Left forelimb (tissue), 1 donor: ENCODE measurements at regions not wholly inside any gene's neighbourhood (a gene's known extent, or its start where the extent isn't known, plus 50 kb on each side); places are given as distances from the start of the nearest gene placed in this dataset.
"Not testable (repeated sequence)": the region's sequence is repeated elsewhere in the genome, so short reads cannot be mapped to it uniquely, and the experiment has no call there.

Source experiments
- DNase-seq: peaks from one replicate; pipeline ENCODE4 v3.0.0-alpha.2; 2018; ENCODE audit warnings: low spot score

- no peak for DNase-seq
These were observed 258.5 kb downstream of the CRLF2 start for GRCh38 chrX:953879-954482.

GRCh38 chrX:952816-953215, 259.6 kb downstream of the CRLF2 start:
- no peak for DNase-seq

- not testable (repeated sequence) for DNase-seq
These were observed 265.2 kb downstream of the CRLF2 start for GRCh38 chrX:947262-947661.

- no peak for DNase-seq
These were observed 269.4 kb downstream of the CRLF2 start for GRCh38 chrX:943035-943434.

GRCh38 chrX:940691-941090, 271.8 kb downstream of the CRLF2 start:
- DNase-seq, result no peak

GRCh38 chrX:936979-937769, 275.3 kb downstream of the CRLF2 start:
- DNase-seq, result no peak

GRCh38 chrX:933611-934010, 278.8 kb downstream of the CRLF2 start:
- no peak for DNase-seq

- no peak for DNase-seq
These were observed 283.8 kb downstream of the CRLF2 start for GRCh38 chrX:928606-929005.

- no peak for DNase-seq
These were observed 285.5 kb downstream of the CRLF2 start for GRCh38 chrX:926991-927390.

GRCh38 chrX:926070-926469, 286.4 kb downstream of the CRLF2 start:
- DNase-seq, result no peak

GRCh38 chrX:925652-926061, 286.8 kb downstream of the CRLF2 start:
- DNase-seq, result no peak

- no peak for DNase-seq
These were observed 287.4 kb downstream of the CRLF2 start for GRCh38 chrX:925094-925493.

- DNase-seq, result no peak
These were observed 288.4 kb downstream of the CRLF2 start for GRCh38 chrX:924017-924416.

- DNase-seq, result peak; percentile 86
These were observed 289.7 kb downstream of the SHOX start for GRCh38 chrX:920234-920799.

- DNase-seq, result no peak
These were observed 285.6 kb downstream of the SHOX start for GRCh38 chrX:916230-916599.

GRCh38 chrX:915427-916229, 285.0 kb downstream of the SHOX start:
- DNase-seq, result no peak

- no peak for DNase-seq
These were observed 283.6 kb downstream of the SHOX start for GRCh38 chrX:914206-914605.

- no peak for DNase-seq
These were observed 282.1 kb downstream of the SHOX start for GRCh38 chrX:912677-913076.

GRCh38 chrX:909068-909467, 278.5 kb downstream of the SHOX start:
- DNase-seq, result not testable (repeated sequence)

- DNase-seq, result no peak
These were observed 276.0 kb downstream of the SHOX start for GRCh38 chrX:906586-906985.

- peak; percentile 72 for DNase-seq
These were observed 275.4 kb downstream of the SHOX start for GRCh38 chrX:905848-906566.

GRCh38 chrX:903116-903515, 272.5 kb downstream of the SHOX start:
- no peak for DNase-seq
